Endothelial cell of umbilical vein (primary cell): ENCODE measurements at regions not wholly inside any gene's neighbourhood (a gene's known extent, or its start where the extent isn't known, plus 50 kb on each side); places are given as distances from the start of the nearest gene placed in this dataset.

ENCODE experiments used
- BruUV-seq: library from RNA; stranded (reverse); fragments of 400-500 nt; replicated peaks from 2 replicates; lab custom pipeline; 2021; lab: Mats Ljungman, UMichigan
- CTCF ChIA-PET: fragments of 300-600, 350-600 bp; sonication (Branson Sonifier 250); formaldehyde crosslinking; loops from one replicate; lab custom pipeline; 2021; ENCODE audit warnings: antibody characterized with exemption, inconsistent platforms; lab: Charles Lee
- POLR2A ChIA-PET: fragments of 300-600, 350-600 bp; sonication (Branson Sonifier 250); formaldehyde crosslinking; loops from one replicate; lab custom pipeline; 2021; ENCODE audit warnings: antibody characterized with exemption, inconsistent platforms; lab: Charles Lee
- DNase-seq: peaks from one replicate; pipeline ENCODE4 v3.0.0-alpha.2; 2011; ENCODE audit warnings: low read depth, low spot score
- FAIRE-seq: peaks from 2 replicates; lab custom pipeline; 2011; peaks lifted over from hg19 to GRCh38; lab: Jason Lieb, UNC
- H2AFZ ChIP-seq: 2 replicates; pipeline ENCODE4 v1.6.0; 2012; ENCODE audit warnings: low read depth, low read length, control low read depth, inconsistent platforms
- H3K27ac ChIP-seq: 2 replicates; pipeline ENCODE4 v1.5.1; 2011; ENCODE audit warnings: low read depth, mild to moderate bottlenecking, control low read depth, low read length, moderate library complexity; ENCODE audit not compliant: insufficient read depth
- H3K27me3 ChIP-seq, 2 experiments: 2 replicates each; pipeline versions ENCODE4 v1.6.0 to v1.6.1; 2011; ENCODE audit warnings: low read length in 2 of 2, mixed read lengths in 1 of 2; ENCODE audit not compliant: control insufficient read depth in 2 of 2, insufficient read depth in 2 of 2
- H3K36me3 ChIP-seq, 2 experiments: 2 replicates in 1 of 2; 3 replicates in 1 of 2; pipeline ENCODE4 v1.5.1; 2011; ENCODE audit warnings: low read length in 2 of 2, mild to moderate bottlenecking in 1 of 2, moderate library complexity in 1 of 2; ENCODE audit not compliant: control insufficient read depth in 2 of 2, insufficient read depth in 2 of 2; ENCODE audit errors: extremely low read depth in 1 of 2
- H3K4me1 ChIP-seq: 3 replicates; pipeline ENCODE4 v1.5.1; 2011; ENCODE audit warnings: mild to moderate bottlenecking, low read length; ENCODE audit not compliant: control insufficient read depth, insufficient read depth; ENCODE audit errors: extremely low read depth
- H3K4me2 ChIP-seq: 2 replicates; pipeline ENCODE4 v1.6.1; 2011; ENCODE audit warnings: low read length, control low read depth, mixed read lengths; ENCODE audit not compliant: insufficient read depth
- H3K4me3 ChIP-seq, 3 experiments: fragments of 200-600 bp in 1 of 3; sonication (generic), shearing (Covaris generic) in 1 of 3; replicated peaks in 1 of 3; 2 replicates each; pipeline ENCODE4 v1.5.1; 2011 to 2016; ENCODE audit warnings: control low read depth in 3 of 3, low read length in 3 of 3, mild to moderate bottlenecking in 2 of 3, inconsistent platforms in 1 of 3, low read depth in 1 of 3, moderate library complexity in 1 of 3; ENCODE audit not compliant: insufficient read depth in 1 of 3
- H3K79me2 ChIP-seq: 2 replicates; pipeline ENCODE4 v1.6.0; 2012; ENCODE audit warnings: low read length, inconsistent platforms; ENCODE audit not compliant: control insufficient read depth, insufficient read depth
- H3K9ac ChIP-seq: replicated peaks from 2 replicates; pipeline ENCODE3; 2011; ENCODE audit warnings: low read length, control low read depth; ENCODE audit not compliant: insufficient read depth; ENCODE audit errors: extremely low read depth
- H3K9me1 ChIP-seq: replicated peaks from 3 replicates; pipeline ENCODE4 v1.6.0; 2011; ENCODE audit warnings: mild to moderate bottlenecking, low read length; ENCODE audit not compliant: control insufficient read depth, insufficient read depth; ENCODE audit errors: extremely low read depth
- H3K9me3 ChIP-seq: replicated peaks from 2 replicates; pipeline ENCODE4 v1.5.1; 2012; ENCODE audit warnings: low read length, inconsistent platforms; ENCODE audit not compliant: control insufficient read depth, insufficient read depth
- H4K20me1 ChIP-seq: replicated peaks from 2 replicates; pipeline ENCODE3; 2011; ENCODE audit warnings: mild to moderate bottlenecking, low read length; ENCODE audit not compliant: control insufficient read depth, insufficient read depth; ENCODE audit errors: extremely low read depth
- EZH2 ChIP-seq: IDR thresholded peaks from 2 replicates; pipeline ENCODE4 v1.6.1; 2012; ENCODE audit warnings: borderline replicate concordance, low read depth, mild to moderate bottlenecking, moderate library complexity, low read length, inconsistent platforms; ENCODE audit not compliant: severe bottlenecking
- FOS ChIP-seq: IDR thresholded peaks from 2 replicates; pipeline ENCODE4 v1.6.1; 2011; ENCODE audit warnings: mild to moderate bottlenecking, low read length, moderate library complexity, borderline replicate concordance; ENCODE audit not compliant: insufficient read depth
- GATA2 ChIP-seq: IDR thresholded peaks from 2 replicates; pipeline ENCODE4 v1.7.0; 2011; ENCODE audit warnings: low read depth, mild to moderate bottlenecking, moderate library complexity, mixed read lengths, low read length; ENCODE audit not compliant: insufficient read length, insufficient read depth
- JUN ChIP-seq: IDR thresholded peaks from 2 replicates; pipeline ENCODE4 v1.6.1; 2011; ENCODE audit warnings: borderline replicate concordance, low read depth; ENCODE audit not compliant: insufficient read length, insufficient read depth
- MYC ChIP-seq: IDR thresholded peaks from one replicate; pipeline ENCODE4 v1.6.1; 2011; ENCODE audit warnings: mild to moderate bottlenecking, low read depth, low read length
- dilution Hi-C: fragments of 300-500 bp; cut with MboI; formaldehyde crosslinking; loops from one replicate; pipeline ENCODE4 v1.15.0; 2019; ENCODE audit warnings: low sequenced_read_pairs; ENCODE audit not compliant: extremely low pct_ligation_motif_present
- intact Hi-C: fragments of 100-400 bp; cut with micrococcal nuclease; formaldehyde crosslinking; loops from one replicate; pipeline ENCODE4 v1.10.0; 2022
- TF ChIP-seq, protein P1 (sequence below), 2 donors: IDR thresholded peaks; 1 replicate in 1 of 2; 2 replicates in 1 of 2; pipeline ENCODE4 v1.5.1; 2011; ENCODE audit warnings: low read length in 2 of 2, mild to moderate bottlenecking in 2 of 2, moderate library complexity in 2 of 2, control low read depth in 1 of 2, inconsistent platforms in 1 of 2, low read depth in 1 of 2; ENCODE audit not compliant: insufficient read depth in 1 of 2; ENCODE audit errors: extremely low read depth in 1 of 2
- TF ChIP-seq, protein P2 (sequence below): IDR thresholded peaks from 2 replicates; pipeline ENCODE4 v1.6.1; 2011; ENCODE audit not compliant: insufficient read depth, insufficient read length

DNA sequence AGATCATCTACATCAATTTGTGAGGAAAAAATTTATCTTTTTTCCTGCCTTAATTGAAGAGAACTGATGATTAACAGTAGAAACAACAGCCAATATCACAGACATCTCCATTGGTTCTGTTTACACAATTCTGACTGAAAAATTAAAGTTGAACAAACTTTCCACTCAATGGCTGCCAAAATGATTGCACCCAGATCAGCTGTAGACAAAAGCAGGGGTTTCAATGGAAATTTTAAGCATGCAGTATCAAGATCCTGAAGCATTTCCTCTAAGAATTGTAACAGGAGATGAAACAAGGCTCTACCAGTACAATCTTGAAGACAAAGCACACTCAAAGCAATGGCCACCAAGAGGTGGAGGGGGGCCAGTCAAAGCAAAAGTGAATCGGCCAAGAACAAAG lies 231.6 kb upstream of the KRR1 start:
- Histone ChIP-seq H3K79me2 (no peaks in the 10 kb centered on the region), H3K4me1 (no peaks in the 10 kb centered on the region), H3K4me2 (no peak overlapping the region), H3K27me3 (no peaks in the 10 kb centered on the region), H3K9me1 (no peaks in the 10 kb centered on the region), H3K27ac (no peak overlapping the region), H3K9ac (no peak overlapping the region), H2AFZ (no peak overlapping the region), H3K9me3 (no peaks in the 10 kb centered on the region), H3K4me3 (no peak overlapping the region), H3K36me3 (no peaks in the 10 kb centered on the region), H4K20me1 (no peaks in the 10 kb centered on the region)
- intact Hi-C loops, result no loop called here
- no TSS peak for BruUV-seq
- TF ChIP-seq JUN (no peak), GATA2 (no peak), FOS (no peak), EZH2 (no peak), MYC (no peak)
- TF ChIP-seq, protein P1, sequence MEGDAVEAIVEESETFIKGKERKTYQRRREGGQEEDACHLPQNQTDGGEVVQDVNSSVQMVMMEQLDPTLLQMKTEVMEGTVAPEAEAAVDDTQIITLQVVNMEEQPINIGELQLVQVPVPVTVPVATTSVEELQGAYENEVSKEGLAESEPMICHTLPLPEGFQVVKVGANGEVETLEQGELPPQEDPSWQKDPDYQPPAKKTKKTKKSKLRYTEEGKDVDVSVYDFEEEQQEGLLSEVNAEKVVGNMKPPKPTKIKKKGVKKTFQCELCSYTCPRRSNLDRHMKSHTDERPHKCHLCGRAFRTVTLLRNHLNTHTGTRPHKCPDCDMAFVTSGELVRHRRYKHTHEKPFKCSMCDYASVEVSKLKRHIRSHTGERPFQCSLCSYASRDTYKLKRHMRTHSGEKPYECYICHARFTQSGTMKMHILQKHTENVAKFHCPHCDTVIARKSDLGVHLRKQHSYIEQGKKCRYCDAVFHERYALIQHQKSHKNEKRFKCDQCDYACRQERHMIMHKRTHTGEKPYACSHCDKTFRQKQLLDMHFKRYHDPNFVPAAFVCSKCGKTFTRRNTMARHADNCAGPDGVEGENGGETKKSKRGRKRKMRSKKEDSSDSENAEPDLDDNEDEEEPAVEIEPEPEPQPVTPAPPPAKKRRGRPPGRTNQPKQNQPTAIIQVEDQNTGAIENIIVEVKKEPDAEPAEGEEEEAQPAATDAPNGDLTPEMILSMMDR (IDR thresholded peaks at IDR 0.05; ENCODE audit: extremely low read depth in 1 of 2, insufficient read depth in 1 of 2, low read depth in 1 of 2, low read length in 2 of 2), result no peak
- TF ChIP-seq, protein P2, sequence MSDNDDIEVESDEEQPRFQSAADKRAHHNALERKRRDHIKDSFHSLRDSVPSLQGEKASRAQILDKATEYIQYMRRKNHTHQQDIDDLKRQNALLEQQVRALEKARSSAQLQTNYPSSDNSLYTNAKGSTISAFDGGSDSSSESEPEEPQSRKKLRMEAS, result no peak
- CTCF ChIA-PET, result interaction anchor here (0.6 kb wide), 1 partner anchor 278 kb away, joined by 4 read pairs; no protein-coding TSS in a partner anchor
- DNase-seq, result no peak
- dilution Hi-C loops, result no loop called here
- POLR2A ChIA-PET, result no interaction called here
- no peak for FAIRE-seq
